ENCODE measurements at regions not wholly inside any gene's neighbourhood (a gene's known extent, or its start where the extent isn't known, plus 50 kb on each side); places are given as distances from the start of the nearest gene placed in this dataset.

- no peak for DNase-seq
These were observed 170.9 kb downstream of the DUSP6 start for GRCh38 chr12:89181271-89181920.

GRCh38 chr12:89180496-89180895 is 171.8 kb downstream of the DUSP6 start:
- no peak for DNase-seq

- DNase-seq = no peak
These were observed 172.3 kb downstream of the DUSP6 start for GRCh38 chr12:89179983-89180382.

GRCh38 chr12:89179245-89179644 is 173.1 kb downstream of the DUSP6 start:
- no peak for DNase-seq

GRCh38 chr12:89177802-89178395 is 174.4 kb downstream of the DUSP6 start:
- no peak for DNase-seq

GRCh38 chr12:89176676-89177075 is 175.6 kb downstream of the DUSP6 start:
- DNase-seq = no peak

GRCh38 chr12:89173678-89174077 is 178.6 kb downstream of the DUSP6 start:
- DNase-seq = no peak

GRCh38 chr12:89173096-89173495 is 179.2 kb downstream of the DUSP6 start:
- no peak for DNase-seq

GRCh38 chr12:89172224-89172623 is 180.1 kb downstream of the DUSP6 start:
- no peak for DNase-seq

- no peak for DNase-seq
These were observed 183.0 kb downstream of the DUSP6 start for GRCh38 chr12:89169321-89169720.

GRCh38 chr12:89167986-89168385 is 184.3 kb downstream of the DUSP6 start:
- DNase-seq = no peak

- no peak for DNase-seq
These were observed 185.8 kb downstream of the DUSP6 start for GRCh38 chr12:89166525-89166934.

- DNase-seq = no peak
These were observed 186.2 kb downstream of the DUSP6 start for GRCh38 chr12:89166121-89166520.

GRCh38 chr12:89165703-89166102 is 186.6 kb downstream of the DUSP6 start:
- no peak for DNase-seq

- DNase-seq = no peak
These were observed 188.4 kb downstream of the DUSP6 start for GRCh38 chr12:89163918-89164317.

GRCh38 chr12:89162589-89163261 is 189.6 kb downstream of the DUSP6 start:
- no peak for DNase-seq

GRCh38 chr12:89161557-89161956 is 190.7 kb downstream of the DUSP6 start:
- no peak for DNase-seq

- no peak for DNase-seq
These were observed 191.6 kb downstream of the DUSP6 start for GRCh38 chr12:89160716-89161123.

- no peak for DNase-seq
These were observed 194.9 kb downstream of the DUSP6 start for GRCh38 chr12:89157413-89157812.

GRCh38 chr12:89156862-89157262 is 195.4 kb downstream of the DUSP6 start:
- DNase-seq = no peak

GRCh38 chr12:89156340-89156739 is 196.0 kb downstream of the DUSP6 start:
- no peak for DNase-seq

GRCh38 chr12:89155826-89156225 is 196.5 kb downstream of the DUSP6 start:
- no peak for DNase-seq

- DNase-seq = no peak
These were observed 197.4 kb downstream of the DUSP6 start for GRCh38 chr12:89154743-89155499.

- no peak for DNase-seq
These were observed 199.0 kb downstream of the DUSP6 start for GRCh38 chr12:89153341-89153740.
